Ovary (tissue), 7 donors: ENCODE measurements at regions not wholly inside any gene's neighbourhood (a gene's known extent, or its start where the extent isn't known, plus 50 kb on each side); places are given as distances from the start of the nearest gene placed in this dataset.

Source experiments
- DNase-seq, 5 donors: peaks; one replicate each; pipeline ENCODE4 v3.0.0-alpha.2; 2019 to 2020
- H3K27ac ChIP-seq, 2 donors: fragments of 200-600 bp; one replicate each; pipeline versions ENCODE4 v1.5.1 to v1.8.0; 2019 to 2022
- H3K27me3 ChIP-seq: fragments of 200-600 bp; one replicate; pipeline ENCODE4 v1.8.0; 2022
- H3K36me3 ChIP-seq: fragments of 200-600 bp; sonication (generic); one replicate; pipeline ENCODE4 v1.5.1; 2019
- H3K4me1 ChIP-seq: one replicate; pipeline ENCODE4 v1.8.1; 2013; ENCODE audit warnings: mild to moderate bottlenecking, moderate library complexity; ENCODE audit not compliant: insufficient read depth
- H3K4me3 ChIP-seq: fragments of 200-600 bp; sonication (generic); one replicate; pipeline ENCODE4 v1.5.1; 2017
- H3K9me3 ChIP-seq, 2 donors: fragments of 200-600 bp in 1 of 2; sonication (generic) in 1 of 2; one replicate each; pipeline versions ENCODE4 v1.5.1 to v1.8.1; 2013 to 2019; ENCODE audit warnings: mild to moderate bottlenecking in 1 of 2, moderate library complexity in 1 of 2
- CTCF ChIP-seq, 3 donors: fragments of 450-650 bp in 2 of 3; fragments of 200-600 bp in 1 of 3; IDR thresholded peaks; one replicate each; pipeline versions ENCODE4 v1.5.1 to v1.8.0; 2016 to 2022; ENCODE audit warnings: antibody characterized with exemption in 3 of 3, mild to moderate bottlenecking in 1 of 3
- EP300 ChIP-seq: sonication (generic); formaldehyde crosslinking; IDR thresholded peaks from one replicate; pipeline ENCODE4 v1.6.1; 2017; ENCODE audit warnings: antibody characterized with exemption
- POLR2A ChIP-seq: fragments of 450-650 bp; IDR thresholded peaks from one replicate; pipeline ENCODE4 v1.6.1; 2017; ENCODE audit warnings: antibody characterized with exemption, mild to moderate bottlenecking, moderate library complexity
- WGBS, 3 donors: extraction: QIAGEN DNeasy Blood & Tissue Kit in 1 of 3; methylation state at CpG; one replicate each; pipeline versions ENCODE4 v1.1.5 to v1.1.7; 2013 to 2017; 5-methylcytosine and 5-hydroxymethylcytosine counted together
- intact Hi-C, 4 donors: fragments of 100-400 bp; cut with DNase I; formaldehyde crosslinking; loops; one replicate each; pipeline versions ENCODE4 v1.11.0 to v1.15.1; 2022 to 2023
- donor health status: DM: no; HTN: no; CAD: no; lungs with moderate emphysema.
- donor health status: DM: no; HTN: no; CAD: no.
- donor health status: Bipolar disorder and iron deficiency.
- donor health status: DM: no; HTN: no; CAD: no.
- donor health status: DM: yes; HTN: yes; CAD: no.

- no peaks in the 10 kb centered on the region for H3K36me3 ChIP-seq
- TF ChIP-seq POLR2A, result no peak
- TF ChIP-seq EP300, result no peak
- no peak for TF ChIP-seq CTCF (IDR thresholded peaks at IDR 0.05)
- WGBS, 3 donors, result 93 to 95% (median 94%) methylated on average over 4 of the region's 4 CpGs
- H3K4me3 ChIP-seq, result no peak overlapping the region
- no peak overlapping the region for H3K27ac ChIP-seq
- DNase-seq, result no peak
- intact Hi-C loops, result no loop called here
- H3K27me3 ChIP-seq, result no peaks in the 10 kb centered on the region
- H3K9me3 ChIP-seq, result no peaks in the 10 kb centered on the region
- no peaks in the 10 kb centered on the region for H3K4me1 ChIP-seq
These were observed 127.5 kb downstream of the ARRDC3 start for GRCh38 chr5:91255396-91256141.

- WGBS, 3 donors, result 84 to 88% (median 86%) methylated on average over 2 of the region's 2 CpGs
- no peaks in the 10 kb centered on the region for H3K27me3 ChIP-seq
- no peak overlapping the region for H3K4me3 ChIP-seq
- H3K27ac ChIP-seq, result no peak overlapping the region
- intact Hi-C loops, result no loop called here
- DNase-seq, result no peak
- H3K9me3 ChIP-seq, result no peaks in the 10 kb centered on the region
- H3K36me3 ChIP-seq, result no peaks in the 10 kb centered on the region
- no peaks in the 10 kb centered on the region for H3K4me1 ChIP-seq
- no peak for TF ChIP-seq POLR2A
- TF ChIP-seq CTCF (IDR thresholded peaks at IDR 0.05), result no peak
- no peak for TF ChIP-seq EP300
These were observed 130.2 kb downstream of the ARRDC3 start for GRCh38 chr5:91252916-91253315.

DNA sequence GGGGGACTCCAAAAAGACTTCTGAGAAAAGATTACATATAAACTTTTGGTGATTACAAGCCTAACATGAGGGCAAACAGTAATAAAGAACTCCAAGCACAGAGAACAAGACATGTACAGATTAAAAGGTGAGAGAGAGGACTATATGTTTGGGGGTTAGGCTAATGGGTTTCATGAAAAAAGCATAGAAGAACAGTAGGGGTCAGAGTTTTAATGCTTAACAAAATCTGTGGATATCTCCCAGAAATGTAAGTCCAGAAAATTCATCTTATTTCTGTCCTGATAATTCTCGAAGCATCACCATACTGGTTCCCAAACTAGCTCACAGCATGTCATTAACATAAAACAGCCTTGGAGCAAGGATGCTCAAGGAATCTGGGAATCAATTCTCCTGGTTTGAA lies 137.2 kb downstream of the ARRDC3 start:
- WGBS, 3 donors, result 63 to 76% (median 67%) methylated on average over 1 of the region's 1 CpG

DNA sequence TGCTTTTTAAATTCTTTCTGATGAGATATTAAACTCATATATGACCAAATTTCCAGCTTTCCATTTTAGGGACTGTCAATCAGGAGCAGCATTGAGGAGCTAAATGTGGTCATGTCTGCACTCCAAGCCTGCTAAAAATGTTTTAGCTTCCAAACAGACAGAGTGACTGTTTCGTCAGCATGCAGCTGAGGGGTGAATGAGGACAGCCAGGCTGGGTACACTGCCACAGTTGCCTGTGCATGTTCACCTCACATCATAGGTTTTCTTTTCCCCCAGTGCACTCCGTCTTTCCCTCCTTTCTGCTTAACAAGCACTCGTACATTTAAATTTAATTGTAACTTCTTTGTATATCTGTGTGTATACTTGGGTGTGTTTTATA lies 138.1 kb downstream of the ARRDC3 start:
- TF ChIP-seq POLR2A (no peak), CTCF (IDR thresholded peaks at IDR 0.05) (no peak), EP300 (no peak)
- no peak for DNase-seq
- intact Hi-C loops, result no loop called here
- H3K27ac ChIP-seq, result no peak overlapping the region
- 51 to 56% (median 52%) methylated on average over 3 of the region's 3 CpGs for WGBS, 3 donors
- no peaks in the 10 kb centered on the region for H3K9me3 ChIP-seq
- no peaks in the 10 kb centered on the region for H3K4me1 ChIP-seq
- H3K4me3 ChIP-seq, result no peak overlapping the region
- no peaks in the 10 kb centered on the region for H3K27me3 ChIP-seq
- no peaks in the 10 kb centered on the region for H3K36me3 ChIP-seq

More for the DNA sequence above, 137.2 kb downstream of the ARRDC3 start:
- H3K27me3 ChIP-seq, result no peaks in the 10 kb centered on the region
- no peaks in the 10 kb centered on the region for H3K4me1 ChIP-seq
- H3K4me3 ChIP-seq, result no peak overlapping the region
- no peak for TF ChIP-seq CTCF (IDR thresholded peaks at IDR 0.05)
- TF ChIP-seq EP300, result no peak
- no peak for TF ChIP-seq POLR2A
- DNase-seq, result no peak
- H3K36me3 ChIP-seq, result no peaks in the 10 kb centered on the region
- H3K9me3 ChIP-seq, result no peaks in the 10 kb centered on the region
- no peak overlapping the region for H3K27ac ChIP-seq
- intact Hi-C loops, result no loop called here
